A673 (cell line): ENCODE measurements at regions not wholly inside any gene's neighbourhood (a gene's known extent, or its start where the extent isn't known, plus 50 kb on each side); places are given as distances from the start of the nearest gene placed in this dataset.

Experiments
- CTCF ChIP-seq: fragments of 300-800, 200-600 bp; sonication (generic); conservative IDR thresholded peaks from 2 replicates; pipeline ENCODE4 v1.5.1; 2017; ENCODE audit warnings: low read depth, mild to moderate bottlenecking, antibody characterized with exemption, low read length, moderate library complexity, mixed read lengths
- EZH2 ChIP-seq: fragments of 200-600 bp; sonication (generic); IDR thresholded peaks from 2 replicates; pipeline ENCODE4 v1.6.1; 2017; ENCODE audit warnings: borderline replicate concordance, low read depth, mild to moderate bottlenecking, mixed read lengths, antibody characterized with exemption, low read length; ENCODE audit not compliant: poor library complexity, severe bottlenecking

GRCh38 chr15:69963385-69963784 is 134.3 kb downstream of the TLE3 start:
- TF ChIP-seq CTCF, result no peak
- TF ChIP-seq EZH2, result no peak
